Smooth muscle cell (in vitro differentiated cells): ENCODE measurements at regions not wholly inside any gene's neighbourhood (a gene's known extent, or its start where the extent isn't known, plus 50 kb on each side); places are given as distances from the start of the nearest gene placed in this dataset.

Source experiments
- DNase-seq: peaks from one replicate; lab custom pipeline; 2025; ENCODE audit not compliant: unreplicated experiment; lab: John Stamatoyannopoulos, UW
- H2AFZ ChIP-seq: fragments of 200-600 bp; sonication (generic); 2 replicates; pipeline ENCODE4 v1.6.0; 2016; ENCODE audit warnings: antibody characterized with exemption, low read depth, mild to moderate bottlenecking
- H3F3A ChIP-seq: fragments of 200-600 bp; sonication (generic); 2 replicates; pipeline ENCODE4 v1.6.0; 2017; ENCODE audit warnings: antibody characterized with exemption, low read depth
- H3K27ac ChIP-seq: fragments of 200-600 bp; sonication (generic); 2 replicates; pipeline ENCODE4 v1.5.1; 2016; ENCODE audit warnings: low read depth, mild to moderate bottlenecking
- H3K27me3 ChIP-seq: fragments of 200-600 bp; sonication (generic); 2 replicates; pipeline ENCODE4 v1.6.1; 2016; ENCODE audit warnings: low read depth, mild to moderate bottlenecking
- H3K36me3 ChIP-seq: fragments of 200-600 bp; sonication (generic); 2 replicates; pipeline ENCODE4 v1.5.1; 2016; ENCODE audit warnings: low read depth
- H3K4me1 ChIP-seq: fragments of 200-600 bp; sonication (generic); 2 replicates; pipeline ENCODE4 v1.5.1; 2016; ENCODE audit warnings: low read depth
- H3K4me2 ChIP-seq: fragments of 200-600 bp; sonication (generic); 2 replicates; pipeline ENCODE4 v1.6.0; 2016; ENCODE audit warnings: mild to moderate bottlenecking
- H3K4me3 ChIP-seq: fragments of 200-600 bp; sonication (generic); 2 replicates; pipeline ENCODE4 v1.5.1; 2016; ENCODE audit warnings: mild to moderate bottlenecking
- H3K79me2 ChIP-seq: fragments of 200-600 bp; sonication (generic); 2 replicates; pipeline ENCODE4 v1.6.0; 2016; ENCODE audit warnings: low read depth, mild to moderate bottlenecking
- H3K9ac ChIP-seq: fragments of 200-600 bp; sonication (generic); 2 replicates; pipeline ENCODE4 v1.6.0; 2016; ENCODE audit warnings: low read depth
- H3K9me3 ChIP-seq: fragments of 200-600 bp; sonication (generic); replicated peaks from 2 replicates; pipeline ENCODE4 v1.5.1; 2016; ENCODE audit warnings: low read depth
- H4K20me1 ChIP-seq: fragments of 200-600 bp; sonication (generic); 2 replicates; pipeline ENCODE4 v1.6.0; 2016; ENCODE audit warnings: low read depth
- CTCF ChIP-seq: fragments of 200-600 bp; sonication (generic); IDR thresholded peaks from 2 replicates; pipeline ENCODE4 v1.5.1; 2017; ENCODE audit warnings: borderline replicate concordance, mild to moderate bottlenecking, antibody characterized with exemption; ENCODE audit not compliant: insufficient read depth, poor library complexity, severe bottlenecking
- WGBS: methylation state at CpG from one replicate; pipeline ENCODE4 v1.1.7; 2016; ENCODE audit warnings: low lambda C conversion rate; 5-methylcytosine and 5-hydroxymethylcytosine counted together

DNA sequence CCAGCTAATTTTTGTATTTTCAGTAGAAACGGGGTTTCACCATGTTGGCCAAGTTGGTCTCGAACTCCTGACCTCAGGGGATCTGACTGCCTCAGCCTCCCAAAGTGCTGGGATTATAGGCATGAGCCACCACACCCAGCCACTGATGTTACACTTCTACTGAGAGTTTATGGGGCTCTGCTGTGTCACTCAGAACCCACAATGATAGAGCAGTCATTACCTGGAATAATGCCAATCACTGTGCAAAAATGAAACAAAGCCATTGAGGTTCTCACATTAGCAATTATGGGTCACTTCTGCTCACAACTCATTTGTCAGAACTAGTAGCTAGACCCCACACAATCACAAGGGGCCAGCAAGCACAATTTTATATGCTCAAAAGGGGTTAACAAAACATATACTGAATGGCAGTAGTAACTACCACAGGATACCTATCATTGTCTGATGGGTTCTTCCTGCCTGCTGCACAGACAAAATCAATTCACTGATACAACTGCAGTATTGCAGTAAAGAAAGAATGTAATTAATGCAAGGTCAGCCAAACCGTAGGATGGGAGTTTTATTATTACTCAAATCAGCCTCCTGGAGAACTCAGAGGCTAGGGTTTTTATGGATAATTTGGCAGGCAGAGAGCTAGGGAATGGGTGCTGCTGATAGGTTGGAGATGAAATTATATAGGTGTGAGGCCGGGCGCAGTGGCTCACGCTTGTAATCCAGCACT lies 72.1 kb upstream of the TRIM24 start:
- no peaks in the 10 kb centered on the region for H3K79me2 ChIP-seq
- no peak for DNase-seq
- no peak overlapping the region for H3K4me3 ChIP-seq
- H3K27me3 ChIP-seq = no peaks in the 10 kb centered on the region
- H3K4me1 ChIP-seq = no peaks in the 10 kb centered on the region
- H3K27ac ChIP-seq = no peak overlapping the region
- H4K20me1 ChIP-seq = no peaks in the 10 kb centered on the region
- 95% methylated on average over 6 of the region's 6 CpGs for WGBS
- H2AFZ ChIP-seq = no peak overlapping the region
- no peaks in the 10 kb centered on the region for H3K36me3 ChIP-seq
- no peak for TF ChIP-seq CTCF
- H3K9ac ChIP-seq = no peak overlapping the region
- no peaks in the 10 kb centered on the region for H3F3A ChIP-seq
- no peak overlapping the region for H3K4me2 ChIP-seq
- H3K9me3 ChIP-seq = no peaks in the 10 kb centered on the region

DNA sequence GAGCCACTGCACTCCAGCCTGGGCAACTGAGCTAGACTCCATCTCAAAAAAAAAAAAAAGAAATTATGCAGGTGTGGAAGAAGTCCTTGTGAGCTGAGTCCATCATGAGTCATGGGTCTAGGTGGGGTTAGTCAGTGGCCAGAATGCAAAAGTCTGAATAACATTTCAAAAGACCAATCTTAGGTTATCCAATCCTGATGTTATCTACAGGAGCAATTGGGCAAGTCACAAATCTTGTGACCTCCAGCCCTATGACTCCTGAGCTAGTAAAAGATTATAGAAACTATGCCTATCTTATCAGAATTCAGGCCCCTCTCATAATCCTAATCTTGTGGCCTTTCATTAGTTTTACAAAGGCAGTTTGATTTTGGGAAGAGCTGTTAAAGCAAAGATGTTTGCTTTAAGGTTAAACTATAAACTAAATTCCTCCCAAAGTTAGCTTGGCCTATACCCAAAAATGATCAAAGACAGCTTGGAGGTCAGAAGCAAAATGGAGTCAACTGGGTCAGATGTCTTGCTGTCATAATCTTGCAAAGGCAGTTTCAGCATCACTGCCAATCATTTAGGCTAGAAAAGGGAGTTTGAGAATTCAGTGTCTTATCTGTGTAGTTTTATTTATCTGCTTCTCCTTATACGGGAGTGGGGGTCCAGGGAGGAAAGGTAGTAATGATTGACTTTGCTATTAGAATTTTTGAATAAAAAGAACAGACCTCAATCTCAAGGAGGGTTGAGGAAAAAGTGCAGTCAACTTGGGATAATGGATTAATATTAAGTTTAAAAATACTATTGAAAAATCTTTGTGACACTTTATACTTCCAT lies 71.2 kb upstream of the TRIM24 start:
- DNase-seq = no peak
- no peaks in the 10 kb centered on the region for H3K27me3 ChIP-seq
- no peak overlapping the region for H3K4me3 ChIP-seq
- no peaks in the 10 kb centered on the region for H4K20me1 ChIP-seq
- H3K79me2 ChIP-seq = no peaks in the 10 kb centered on the region
- no peak overlapping the region for H3K4me2 ChIP-seq
- H3K36me3 ChIP-seq = no peaks in the 10 kb centered on the region
- no peak overlapping the region for H3K9ac ChIP-seq
- no peaks in the 10 kb centered on the region for H3K4me1 ChIP-seq
- no peak overlapping the region for H3K27ac ChIP-seq
- TF ChIP-seq CTCF = no peak
- no peak overlapping the region for H2AFZ ChIP-seq
- no peaks in the 10 kb centered on the region for H3K9me3 ChIP-seq
- 26% methylated on average over 1 of the region's 1 CpG for WGBS
- H3F3A ChIP-seq = no peaks in the 10 kb centered on the region

DNA sequence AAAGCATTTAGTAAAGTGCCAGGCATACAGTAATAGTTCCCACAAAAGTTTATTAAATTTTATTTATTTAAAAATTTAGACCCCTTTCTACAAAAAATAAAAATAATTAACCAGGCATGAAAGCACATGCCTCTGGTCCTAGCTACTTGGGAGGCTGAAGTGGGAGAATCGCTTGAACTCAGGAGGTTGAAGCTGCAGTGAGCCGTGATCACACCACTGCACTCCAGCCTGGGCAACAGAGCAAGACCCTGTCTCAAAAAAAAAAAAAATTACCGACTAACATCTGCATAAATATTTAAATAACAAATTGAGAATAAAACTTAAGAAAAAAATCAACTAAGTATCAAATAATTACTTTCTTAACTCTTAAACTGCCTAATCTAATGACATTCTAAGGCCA lies 64.3 kb upstream of the TRIM24 start:
- Histone ChIP-seq H3K27me3 (no peaks in the 10 kb centered on the region), H3K4me2 (no peak overlapping the region), H3F3A (no peaks in the 10 kb centered on the region), H3K9me3 (no peaks in the 10 kb centered on the region), H3K79me2 (no peaks in the 10 kb centered on the region), H3K36me3 (no peaks in the 10 kb centered on the region), H3K9ac (no peak overlapping the region), H3K4me1 (peaks cover 6% of the 10 kb centered on the region), H4K20me1 (no peaks in the 10 kb centered on the region), H3K4me3 (no peak overlapping the region), H2AFZ (no peak overlapping the region), H3K27ac (no peak overlapping the region)
- no peak for DNase-seq
- 94% methylated on average over 3 of the region's 3 CpGs for WGBS
- no peak for TF ChIP-seq CTCF
